Chondrocyte (in vitro differentiated cells): ENCODE measurements at regions not wholly inside any gene's neighbourhood (a gene's known extent, or its start where the extent isn't known, plus 50 kb on each side); places are given as distances from the start of the nearest gene placed in this dataset.

Experiments
- DNase-seq: peaks from one replicate; pipeline ENCODE4 v3.0.0; 2021; ENCODE audit warnings: mixed read lengths, low spot score
- H3K27ac Mint-ChIP-seq: one replicate; pipeline ENCODE4 v1.8.0; 2021; ENCODE audit warnings: mild to moderate bottlenecking, moderate library complexity, mixed read lengths; ENCODE audit not compliant: unreplicated experiment
- H3K27me3 Mint-ChIP-seq: 2 replicates; pipeline ENCODE4 v1.8.0; 2021; ENCODE audit warnings: low read depth, mixed read lengths
- H3K36me3 Mint-ChIP-seq: 2 replicates; pipeline ENCODE4 v1.8.0; 2021; ENCODE audit warnings: low read depth, mixed read lengths
- H3K4me1 Mint-ChIP-seq: 2 replicates; pipeline ENCODE4 v1.8.0; 2021; ENCODE audit warnings: low read depth, mild to moderate bottlenecking, mixed read lengths
- H3K4me3 Mint-ChIP-seq: one replicate; pipeline ENCODE4 v1.8.0; 2021; ENCODE audit warnings: mild to moderate bottlenecking, moderate library complexity, mixed read lengths; ENCODE audit not compliant: unreplicated experiment
- H3K9me3 Mint-ChIP-seq: 2 replicates; pipeline ENCODE4 v1.8.0; 2021; ENCODE audit warnings: low read depth, mixed read lengths
- TF ChIP-seq, protein P1 (sequence below): fragments of 200-600 bp; sonication (generic); IDR thresholded peaks from 2 replicates; pipeline ENCODE4 v1.5.0; 2021; ENCODE audit warnings: antibody characterized with exemption, mild to moderate bottlenecking, moderate library complexity

DNA sequence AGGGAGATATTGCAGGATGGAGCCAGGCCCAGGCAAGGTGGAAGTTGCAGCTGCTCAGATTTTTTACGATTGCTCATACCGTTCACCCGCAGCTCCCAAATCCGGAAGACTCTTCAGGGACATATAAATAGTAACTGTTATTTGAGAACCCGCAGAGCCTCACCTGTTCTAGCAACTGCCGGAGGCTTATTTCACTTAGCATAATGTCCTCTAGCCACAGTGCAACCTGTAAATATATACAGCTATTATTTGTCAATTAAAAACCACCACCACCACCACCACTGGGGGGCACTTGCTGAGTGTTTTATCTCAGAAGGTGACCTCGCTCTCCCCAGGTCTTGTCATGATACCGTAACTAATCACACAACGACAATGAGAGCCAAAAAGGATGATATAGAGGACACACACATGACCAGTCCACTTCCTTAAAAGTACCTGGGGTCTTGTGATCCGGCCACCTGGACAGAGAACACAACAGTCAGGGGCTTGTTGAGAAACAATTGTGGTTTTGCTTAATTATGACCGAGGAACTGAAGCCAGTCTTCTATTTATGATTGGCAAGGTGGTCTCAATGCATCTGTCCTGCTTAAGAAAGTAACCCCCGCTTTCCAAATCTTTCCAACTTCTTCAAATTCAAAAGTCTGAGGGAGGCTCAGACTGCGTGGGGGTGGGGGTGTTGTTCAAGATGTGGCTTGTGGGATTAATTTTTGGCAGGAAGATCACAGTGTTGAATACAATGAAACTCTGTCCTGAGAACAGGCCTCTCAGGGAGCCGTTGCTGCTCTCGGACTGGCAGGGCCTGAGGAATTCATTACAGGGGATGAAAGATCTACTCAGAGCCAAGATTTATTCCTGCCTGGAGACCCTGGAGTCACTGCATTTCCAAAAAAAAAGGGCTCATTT lies 72.3 kb upstream of the PRNP start:
- Mint-ChIP-seq H3K27me3 (peaks cover 10% of the 10 kb centered on the region), H3K4me1 (peaks cover 8% of the 10 kb centered on the region), H3K9me3 (no peaks in the 10 kb centered on the region), H3K27ac (no peak overlapping the region), H3K36me3 (no peaks in the 10 kb centered on the region), H3K4me3 (no peak overlapping the region)
- TF ChIP-seq, protein P1, sequence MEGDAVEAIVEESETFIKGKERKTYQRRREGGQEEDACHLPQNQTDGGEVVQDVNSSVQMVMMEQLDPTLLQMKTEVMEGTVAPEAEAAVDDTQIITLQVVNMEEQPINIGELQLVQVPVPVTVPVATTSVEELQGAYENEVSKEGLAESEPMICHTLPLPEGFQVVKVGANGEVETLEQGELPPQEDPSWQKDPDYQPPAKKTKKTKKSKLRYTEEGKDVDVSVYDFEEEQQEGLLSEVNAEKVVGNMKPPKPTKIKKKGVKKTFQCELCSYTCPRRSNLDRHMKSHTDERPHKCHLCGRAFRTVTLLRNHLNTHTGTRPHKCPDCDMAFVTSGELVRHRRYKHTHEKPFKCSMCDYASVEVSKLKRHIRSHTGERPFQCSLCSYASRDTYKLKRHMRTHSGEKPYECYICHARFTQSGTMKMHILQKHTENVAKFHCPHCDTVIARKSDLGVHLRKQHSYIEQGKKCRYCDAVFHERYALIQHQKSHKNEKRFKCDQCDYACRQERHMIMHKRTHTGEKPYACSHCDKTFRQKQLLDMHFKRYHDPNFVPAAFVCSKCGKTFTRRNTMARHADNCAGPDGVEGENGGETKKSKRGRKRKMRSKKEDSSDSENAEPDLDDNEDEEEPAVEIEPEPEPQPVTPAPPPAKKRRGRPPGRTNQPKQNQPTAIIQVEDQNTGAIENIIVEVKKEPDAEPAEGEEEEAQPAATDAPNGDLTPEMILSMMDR, result peak; percentile 60
- DNase-seq, result no peak

DNA sequence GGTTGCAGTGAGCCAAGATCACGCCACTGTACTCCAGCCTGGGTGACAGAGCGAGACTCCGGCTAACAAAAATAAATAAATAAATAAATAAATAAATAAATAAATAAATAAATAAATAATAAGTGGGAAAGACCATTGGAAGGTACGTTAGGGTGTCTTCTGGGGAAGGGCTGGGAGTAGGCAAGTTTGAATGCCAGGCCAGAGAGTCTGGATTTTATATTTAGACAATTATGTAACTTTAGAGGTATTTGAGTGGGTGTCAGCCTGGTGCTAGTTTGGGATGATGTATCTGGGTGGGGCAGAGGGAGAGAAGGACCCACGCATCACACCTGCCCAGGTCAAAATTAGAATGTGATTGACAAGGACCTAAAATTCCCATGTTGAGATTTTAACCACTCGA lies 73.1 kb upstream of the PRNP start:
- H3K27ac Mint-ChIP-seq, result no peak overlapping the region
- TF ChIP-seq, protein P1, result no peak
- peaks cover 8% of the 10 kb centered on the region for H3K4me1 Mint-ChIP-seq
- no peak overlapping the region for H3K4me3 Mint-ChIP-seq
- no peaks in the 10 kb centered on the region for H3K36me3 Mint-ChIP-seq
- DNase-seq, result no peak
- no peaks in the 10 kb centered on the region for H3K9me3 Mint-ChIP-seq
- peaks cover 10% of the 10 kb centered on the region for H3K27me3 Mint-ChIP-seq

DNA sequence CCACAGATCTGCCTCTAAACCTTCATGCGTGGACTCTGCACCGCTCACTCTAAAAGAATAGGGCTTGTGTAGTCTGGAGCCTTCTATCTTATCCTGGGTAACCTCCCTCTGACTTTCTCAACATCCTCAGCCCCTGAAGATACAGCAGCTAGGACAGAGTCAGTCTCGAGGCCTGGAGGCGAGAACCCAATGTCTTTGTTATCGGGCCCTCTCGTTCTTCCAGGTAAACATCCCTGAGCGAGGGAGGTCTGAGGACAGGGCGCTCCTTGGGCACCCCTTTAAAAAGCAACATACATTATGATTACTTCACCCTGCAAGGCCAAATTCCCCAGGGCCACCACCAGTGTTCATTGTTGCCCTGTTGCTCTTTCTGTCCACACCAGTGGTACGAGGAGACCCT lies 75.4 kb upstream of the PRNP start:
- Mint-ChIP-seq H3K27me3 (peaks cover 17% of the 10 kb centered on the region), H3K9me3 (no peaks in the 10 kb centered on the region), H3K36me3 (no peaks in the 10 kb centered on the region), H3K4me3 (no peak overlapping the region), H3K4me1 (peaks cover 8% of the 10 kb centered on the region), H3K27ac (no peak overlapping the region)
- TF ChIP-seq, protein P1, result no peak
- no peak for DNase-seq

DNA sequence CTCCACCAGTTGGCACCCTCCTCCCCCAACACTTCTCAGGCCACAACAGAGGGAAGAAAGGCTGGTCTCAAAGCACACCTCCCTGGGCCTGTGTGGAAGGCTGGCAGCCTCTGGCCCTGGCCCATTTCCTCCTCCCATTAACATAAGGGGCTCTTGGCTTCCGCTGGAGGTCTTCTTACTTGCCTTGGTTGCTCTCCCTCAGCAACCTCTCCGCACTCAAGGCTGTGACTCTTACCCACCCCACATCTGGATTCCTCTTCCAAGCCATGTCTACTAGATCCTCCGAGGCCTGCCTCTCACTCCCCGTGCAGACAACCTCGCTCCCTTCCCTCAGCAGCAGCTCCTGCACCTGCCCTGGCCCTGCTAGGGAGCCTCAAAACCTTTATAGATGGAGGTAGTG lies 76.7 kb upstream of the PRNP start:
- DNase-seq, result no peak
- Mint-ChIP-seq H3K4me1 (peaks cover 8% of the 10 kb centered on the region), H3K27ac (no peak overlapping the region), H3K36me3 (no peaks in the 10 kb centered on the region), H3K9me3 (no peaks in the 10 kb centered on the region), H3K4me3 (no peak overlapping the region), H3K27me3 (peaks cover 25% of the 10 kb centered on the region)
- TF ChIP-seq, protein P1, result no peak

DNA sequence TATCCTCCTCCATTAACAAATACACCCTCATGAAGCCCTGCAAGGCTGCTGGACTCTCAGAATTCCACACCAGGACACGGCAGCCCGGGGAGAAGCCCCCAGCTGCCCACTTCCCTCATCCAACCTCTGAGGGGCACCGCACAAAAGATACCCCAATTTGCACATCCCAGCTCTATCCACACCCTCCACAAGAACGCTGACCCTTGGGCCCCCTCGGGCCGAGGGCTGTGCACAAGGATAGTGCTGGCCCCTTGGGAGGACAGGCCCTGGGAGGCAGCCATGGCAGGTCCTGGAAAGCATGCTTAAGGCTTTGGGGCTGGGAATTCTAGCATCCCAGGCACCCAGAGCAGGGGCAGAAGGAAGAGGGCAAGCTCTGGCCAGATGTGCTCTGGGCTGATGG lies 77.4 kb upstream of the PRNP start:
- Mint-ChIP-seq H3K9me3 (no peaks in the 10 kb centered on the region), H3K36me3 (no peaks in the 10 kb centered on the region), H3K27ac (no peak overlapping the region), H3K4me1 (peaks cover 6% of the 10 kb centered on the region), H3K27me3 (peaks cover 27% of the 10 kb centered on the region), H3K4me3 (no peak overlapping the region)
- TF ChIP-seq, protein P1, result no peak
- DNase-seq, result no peak
